GM19238 (cell line): ENCODE measurements at regions not wholly inside any gene's neighbourhood (a gene's known extent, or its start where the extent isn't known, plus 50 kb on each side); places are given as distances from the start of the nearest gene placed in this dataset.

Experiments
- DNase-seq: peaks from one replicate; pipeline ENCODE4 v3.0.0; 2011; ENCODE audit warnings: low spot score; ENCODE audit not compliant: insufficient read length

DNA sequence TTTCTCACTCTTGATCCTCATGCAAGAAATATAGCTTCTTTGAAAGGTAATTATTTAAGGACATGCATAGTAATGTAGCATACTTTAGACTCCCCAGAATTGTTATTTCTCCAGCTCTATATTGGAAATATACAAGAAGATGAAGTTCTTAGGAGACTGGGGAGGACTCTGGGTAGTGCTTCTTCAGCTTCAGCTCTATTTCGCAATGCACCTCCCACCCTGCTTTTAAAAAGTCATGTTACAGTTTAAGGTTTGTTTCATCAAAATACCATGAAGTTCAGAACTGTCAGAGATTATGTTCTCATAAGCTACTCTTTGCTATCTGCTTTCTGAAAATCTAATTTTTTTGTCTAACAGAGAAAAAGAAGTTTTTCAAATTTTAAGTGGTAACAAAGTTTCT lies 586.2 kb upstream of the ADGRL4 start:
- no peak for DNase-seq

DNA sequence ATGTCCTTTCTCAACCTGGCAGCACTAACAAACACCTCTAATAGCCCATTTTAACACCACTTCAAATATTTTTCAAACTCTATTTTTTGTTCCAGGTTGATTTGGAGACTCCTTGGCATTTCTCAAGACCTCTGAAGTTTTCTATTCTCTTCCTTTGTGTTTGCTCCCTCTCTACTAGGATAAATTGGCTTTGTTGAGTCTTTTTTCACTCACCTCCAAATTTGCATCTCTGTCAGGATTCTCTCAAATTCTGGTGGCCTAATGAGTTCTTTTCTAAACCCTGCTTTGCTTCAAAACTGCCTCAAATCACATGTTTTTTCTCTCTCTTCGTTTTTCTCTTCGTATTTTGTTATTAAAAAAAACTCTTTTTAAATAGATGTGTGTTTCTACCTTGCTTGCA lies 582.2 kb upstream of the ADGRL4 start:
- DNase-seq = no peak

DNA sequence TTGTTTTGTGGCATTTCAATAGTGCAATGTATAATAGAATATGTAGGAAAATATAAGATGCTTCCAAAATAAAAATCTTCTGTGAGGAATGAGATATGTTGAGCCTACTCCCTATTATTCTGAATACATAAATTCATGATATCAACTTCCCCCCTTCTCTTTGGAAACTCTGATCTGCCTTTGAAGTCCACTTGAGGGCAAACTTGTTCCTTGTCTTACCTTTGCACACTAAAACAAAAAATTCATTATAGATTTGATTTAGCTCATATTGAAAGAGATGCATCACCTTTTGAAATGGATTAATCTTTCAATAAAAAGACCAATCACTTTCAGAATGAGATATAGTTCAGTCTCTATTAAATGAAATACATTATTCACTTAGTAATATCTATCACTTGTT lies 580.7 kb upstream of the ADGRL4 start:
- DNase-seq = no peak

DNA sequence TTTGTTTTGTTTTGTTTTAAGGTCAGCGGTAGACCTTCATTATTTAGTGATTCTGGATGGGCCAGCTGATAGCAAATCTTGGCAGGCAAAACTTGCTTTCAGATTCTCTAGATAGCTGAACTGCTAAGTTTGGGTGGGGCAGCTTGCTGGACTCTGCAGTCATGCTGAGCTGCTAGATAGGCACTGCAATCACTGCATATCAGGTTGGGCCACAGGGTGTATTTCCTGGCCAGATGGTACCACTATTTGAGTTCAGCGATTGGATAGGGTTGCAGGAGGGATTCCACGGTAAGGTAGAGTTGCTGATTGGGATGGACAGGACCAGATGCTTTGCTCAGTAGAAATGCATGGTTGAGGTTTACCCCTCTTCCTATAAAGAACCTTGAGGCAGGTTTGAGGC lies 579.3 kb upstream of the ADGRL4 start:
- no peak for DNase-seq

DNA sequence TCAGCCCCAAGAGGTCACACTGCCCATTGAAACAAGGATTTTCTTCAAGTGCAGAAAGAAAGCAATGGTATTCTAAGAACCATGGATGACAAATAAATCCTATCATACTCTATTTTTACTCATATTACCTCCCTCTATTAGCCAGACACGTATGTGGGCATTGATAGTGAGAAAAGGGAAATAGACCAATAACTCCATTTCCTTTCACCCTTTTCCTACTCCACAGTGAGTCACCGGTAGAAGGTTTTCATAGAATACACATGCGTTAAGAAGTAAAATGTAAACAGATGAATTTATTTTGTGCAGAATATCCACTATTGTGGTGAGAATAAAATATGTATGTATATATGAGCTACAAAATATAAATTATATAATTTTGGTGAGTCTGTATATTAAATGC lies 568.9 kb upstream of the ADGRL4 start:
- no peak for DNase-seq

DNA sequence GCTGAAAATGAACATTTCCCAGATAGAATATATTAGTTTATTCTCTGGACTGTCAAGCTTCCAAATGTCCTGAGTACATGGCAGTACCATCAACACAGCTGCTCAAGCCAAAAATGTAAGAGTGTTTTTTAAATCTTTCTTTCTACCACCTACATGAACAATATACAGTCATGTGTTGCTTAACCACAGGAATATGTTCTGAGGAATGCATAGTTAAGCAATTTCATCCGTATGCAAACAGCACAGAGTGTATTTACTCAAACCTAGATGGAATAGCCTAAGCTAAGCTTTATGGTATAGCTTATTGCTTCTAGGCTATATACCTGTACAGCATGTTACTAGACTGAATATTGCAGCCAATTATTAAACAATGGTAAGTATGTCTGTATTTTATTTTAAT lies 561.9 kb upstream of the ADGRL4 start:
- DNase-seq = no peak

DNA sequence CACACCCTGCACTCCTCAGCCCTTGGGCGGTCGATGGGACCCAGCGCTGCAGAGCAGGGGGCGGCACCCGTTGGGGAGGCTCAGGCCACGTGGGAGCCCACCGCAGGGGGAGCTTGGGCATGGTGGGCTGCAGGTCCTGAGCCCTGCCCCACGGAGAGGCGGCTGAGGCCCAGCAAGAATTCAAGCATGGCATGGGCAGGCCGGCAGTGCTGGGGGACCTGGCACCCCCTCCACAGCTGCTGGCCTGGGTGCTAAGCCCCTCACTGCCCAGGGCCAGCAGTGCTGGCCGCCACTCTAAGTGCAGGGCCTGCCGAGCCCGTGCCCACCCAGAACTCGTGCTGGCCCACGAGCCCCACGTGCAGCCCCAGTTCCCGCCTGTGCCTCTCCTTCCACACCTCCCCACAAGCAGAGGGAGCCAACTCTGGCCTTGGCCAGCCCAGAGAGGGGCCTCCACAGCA lies 555.0 kb upstream of the ADGRL4 start:
- no peak for DNase-seq

DNA sequence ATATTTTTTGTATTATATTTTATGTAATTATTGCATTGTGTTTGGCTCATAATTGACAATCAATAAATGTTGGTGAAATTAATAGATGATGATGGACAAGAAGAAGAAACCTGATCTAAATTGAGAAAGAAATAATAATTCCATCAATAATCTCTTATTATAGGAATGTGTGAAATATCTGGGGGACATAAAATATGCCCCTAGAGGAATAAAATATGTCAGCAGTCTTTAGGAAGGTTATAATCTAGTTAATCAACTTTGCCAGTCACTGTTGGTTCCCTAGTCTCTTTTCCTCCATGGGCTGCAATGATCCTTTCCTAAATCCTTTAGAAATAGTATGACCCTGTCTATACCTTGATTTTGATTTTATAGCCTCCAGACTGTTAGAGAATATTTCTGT lies 549.7 kb upstream of the ADGRL4 start:
- DNase-seq = no peak

DNA sequence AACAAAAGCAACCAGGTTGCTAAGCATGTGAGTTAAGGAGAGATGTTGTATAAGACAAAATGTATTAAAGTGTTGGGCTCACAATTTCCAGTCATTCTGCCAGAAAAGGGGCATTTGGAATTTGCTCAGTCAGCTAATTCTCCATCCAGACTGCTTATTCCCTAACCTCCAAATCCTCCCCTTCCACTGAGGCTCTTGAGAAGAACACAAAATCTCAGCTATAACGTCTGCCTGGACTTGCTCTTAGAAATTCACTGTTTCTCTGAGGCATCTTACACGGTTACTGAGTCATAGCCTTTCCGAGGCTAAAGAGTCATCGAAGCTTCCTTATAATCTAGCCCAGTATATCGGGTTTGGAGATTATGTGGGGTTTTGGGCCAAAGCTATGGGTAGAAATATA lies 548.2 kb upstream of the ADGRL4 start:
- DNase-seq = no peak

DNA sequence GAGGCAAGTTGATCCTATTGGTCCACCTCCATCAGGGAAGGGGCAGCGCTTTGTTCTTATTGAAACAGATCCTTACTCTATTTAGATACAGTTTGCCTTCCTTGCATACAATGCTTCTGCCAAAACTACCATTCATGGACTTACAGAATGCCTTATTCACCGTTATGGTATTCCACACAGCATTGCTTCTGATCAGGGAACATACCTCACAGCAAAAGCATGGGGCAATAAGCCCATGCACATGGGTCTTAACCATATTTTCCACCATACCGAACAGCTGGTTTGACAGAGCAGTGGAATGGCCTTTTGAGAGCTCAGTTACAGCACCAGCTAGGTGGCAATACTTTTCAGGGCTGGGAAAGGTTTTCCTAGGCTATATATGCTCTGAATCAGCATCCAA lies 544.8 kb upstream of the ADGRL4 start:
- DNase-seq = no peak

DNA sequence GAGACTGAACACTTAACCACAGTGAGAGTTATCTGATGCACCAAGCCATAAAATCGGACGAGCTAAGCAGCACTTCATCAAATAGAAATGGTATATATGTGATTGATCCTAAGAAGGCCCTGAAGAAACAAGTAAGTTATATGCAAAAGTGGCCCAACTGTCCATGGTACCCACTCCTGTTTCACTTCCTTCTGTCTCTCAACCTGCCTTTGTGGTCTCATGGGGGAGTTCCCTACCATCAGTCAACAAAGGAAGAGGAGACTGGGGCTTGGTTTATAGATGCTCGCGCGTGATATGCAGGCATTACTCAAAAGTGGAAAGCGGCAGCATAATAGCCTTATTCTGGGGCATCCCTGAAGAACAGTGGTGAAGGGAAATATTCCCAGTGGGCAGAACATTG lies 543.9 kb upstream of the ADGRL4 start:
- DNase-seq = no peak

DNA sequence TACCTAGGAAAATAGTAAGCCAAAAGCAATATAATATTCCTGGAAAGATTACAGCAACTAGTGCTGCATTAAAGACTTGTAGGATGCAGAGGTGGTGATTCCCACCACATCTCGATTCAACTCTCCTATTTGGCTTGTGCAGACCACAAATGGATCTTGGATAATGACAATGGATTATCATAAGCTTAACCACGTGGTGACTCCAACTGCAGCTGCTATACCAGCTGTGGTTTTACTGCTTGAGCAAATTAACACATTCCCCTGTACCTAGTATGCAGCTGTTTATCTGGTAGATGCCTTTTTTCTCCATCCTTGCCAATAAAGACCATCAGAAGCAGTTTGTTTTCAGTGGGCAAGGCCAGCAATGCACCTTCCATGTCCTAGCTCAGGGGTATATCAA lies 542.7 kb upstream of the ADGRL4 start:
- no peak for DNase-seq

DNA sequence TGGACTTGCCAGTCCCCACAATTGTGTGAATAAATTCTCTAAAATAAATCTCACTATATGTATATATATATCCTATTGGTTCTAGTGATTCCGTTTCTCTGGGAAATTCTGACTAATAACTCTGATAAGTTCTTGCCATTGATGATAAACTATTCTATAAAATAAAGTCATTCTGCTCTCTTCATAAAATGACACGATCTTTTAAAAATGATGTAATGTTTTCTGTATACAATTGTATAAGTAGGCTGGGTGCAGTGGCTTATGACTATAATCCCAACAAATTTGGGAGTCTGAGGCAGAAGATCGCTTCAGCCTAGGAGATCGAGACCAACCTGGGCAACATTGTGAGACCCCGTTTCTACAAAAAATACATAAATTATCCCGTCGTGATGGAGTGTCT lies 541.0 kb upstream of the ADGRL4 start:
- DNase-seq = no peak

DNA sequence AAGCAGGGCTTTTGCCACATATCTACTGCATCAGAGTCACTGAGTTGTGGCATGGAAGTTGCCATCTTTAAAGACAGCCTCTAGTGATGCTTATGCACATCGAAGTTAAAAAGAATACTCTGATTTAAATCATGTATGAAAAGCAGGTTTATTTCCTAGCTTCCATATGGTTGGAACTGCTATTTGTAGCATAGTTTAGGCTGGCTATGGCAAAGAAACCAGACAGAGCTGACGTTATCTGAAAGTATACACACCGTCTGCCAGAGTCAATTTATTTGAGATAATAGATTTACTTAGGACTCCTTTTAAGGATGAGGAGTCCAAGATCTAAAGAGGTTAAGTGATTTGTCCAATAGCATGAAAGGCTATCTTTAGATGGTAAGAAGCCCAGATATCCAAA lies 536.9 kb upstream of the ADGRL4 start:
- DNase-seq = no peak

DNA sequence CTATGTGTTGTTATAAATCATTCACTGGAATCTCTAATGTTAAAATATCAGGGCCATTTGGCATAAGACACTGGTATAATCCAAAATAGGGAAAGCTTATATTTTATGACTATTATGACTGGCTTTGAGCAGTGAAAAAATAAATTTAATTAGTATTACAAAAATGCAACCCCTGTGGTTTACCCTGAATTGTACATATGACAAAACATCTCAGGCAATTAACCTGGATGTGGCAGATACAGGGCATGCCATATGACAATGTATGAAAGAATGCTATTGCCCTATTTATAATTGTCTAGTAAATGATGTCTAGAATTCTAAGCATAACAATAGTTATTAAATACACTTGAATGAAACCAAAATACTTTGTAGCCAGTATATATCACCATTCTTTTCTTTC lies 532.5 kb upstream of the ADGRL4 start:
- no peak for DNase-seq

DNA sequence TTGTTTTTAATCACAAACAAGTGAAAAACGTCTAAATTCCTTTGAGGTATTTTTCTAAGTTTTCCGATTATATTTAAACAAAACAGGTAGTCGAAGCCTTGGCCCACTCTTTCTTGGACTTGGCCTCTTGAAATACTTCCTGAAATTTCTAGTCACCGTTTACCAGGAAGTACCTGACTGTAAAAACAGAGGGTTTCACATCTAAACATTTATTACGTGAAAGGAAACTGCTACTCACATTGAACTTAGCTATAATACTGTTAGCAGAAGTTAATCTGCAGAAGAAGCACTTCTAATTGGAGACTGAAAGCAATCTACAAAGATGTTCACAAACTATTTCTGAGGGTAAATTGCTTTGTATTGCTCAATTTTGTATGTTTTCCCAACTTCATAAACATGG lies 526.0 kb upstream of the ADGRL4 start:
- DNase-seq = no peak

DNA sequence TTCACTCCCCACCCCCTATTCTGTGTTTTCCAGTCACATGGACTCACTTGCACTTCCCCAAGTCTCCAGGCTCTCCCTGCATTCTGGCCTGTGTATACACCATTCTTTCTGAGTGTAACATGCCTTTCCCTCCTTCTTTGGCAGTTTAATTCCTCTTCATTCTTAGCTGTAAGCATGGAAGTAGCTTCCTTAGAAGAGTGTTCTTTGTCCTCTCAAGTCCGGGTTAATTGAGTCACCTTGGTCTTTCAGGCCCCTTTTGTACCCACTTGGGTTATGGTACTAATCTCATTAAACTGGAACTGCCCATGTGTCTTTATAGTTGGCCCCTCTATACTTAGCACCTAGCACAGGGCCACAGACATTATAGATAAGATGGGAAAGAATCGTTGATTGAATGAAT lies 525.3 kb upstream of the ADGRL4 start:
- DNase-seq = no peak

DNA sequence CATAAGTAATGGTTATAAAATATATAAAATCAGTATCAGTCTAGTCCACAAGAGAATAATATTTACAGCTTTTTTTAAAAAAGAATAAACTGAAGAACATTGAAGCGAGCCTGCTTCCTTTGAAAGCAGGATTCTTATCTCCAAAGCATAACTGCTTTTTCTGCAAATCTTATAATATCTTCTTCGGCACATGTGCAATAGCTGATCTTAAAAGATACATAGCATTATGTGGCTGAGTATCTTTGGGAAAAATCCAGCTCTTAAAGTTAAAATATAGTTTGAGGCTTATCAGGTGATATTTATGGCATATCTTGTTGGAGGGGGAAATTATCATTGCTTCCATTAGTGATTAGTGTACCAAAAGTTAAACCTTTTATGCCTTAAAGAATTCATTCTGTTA lies 523.9 kb upstream of the ADGRL4 start:
- no peak for DNase-seq

DNA sequence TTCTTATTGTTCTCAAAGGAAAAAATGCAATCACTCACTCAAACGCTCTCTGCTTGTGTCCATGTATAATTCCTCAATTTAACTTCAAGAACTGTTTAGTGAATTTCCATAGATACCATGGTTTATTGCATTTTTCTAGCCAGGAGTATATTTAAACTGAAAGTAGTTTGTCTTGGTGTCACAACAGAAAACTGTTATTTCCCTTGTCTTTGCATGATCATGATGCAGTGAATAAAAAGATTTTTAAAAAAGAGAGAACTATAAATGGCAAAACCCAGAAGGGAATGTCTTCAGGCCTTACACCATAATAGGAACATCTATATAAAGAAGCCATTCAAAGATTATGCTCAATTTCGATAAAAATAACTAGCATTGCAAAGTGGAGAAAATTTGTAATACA lies 523.5 kb upstream of the ADGRL4 start:
- DNase-seq = no peak

DNA sequence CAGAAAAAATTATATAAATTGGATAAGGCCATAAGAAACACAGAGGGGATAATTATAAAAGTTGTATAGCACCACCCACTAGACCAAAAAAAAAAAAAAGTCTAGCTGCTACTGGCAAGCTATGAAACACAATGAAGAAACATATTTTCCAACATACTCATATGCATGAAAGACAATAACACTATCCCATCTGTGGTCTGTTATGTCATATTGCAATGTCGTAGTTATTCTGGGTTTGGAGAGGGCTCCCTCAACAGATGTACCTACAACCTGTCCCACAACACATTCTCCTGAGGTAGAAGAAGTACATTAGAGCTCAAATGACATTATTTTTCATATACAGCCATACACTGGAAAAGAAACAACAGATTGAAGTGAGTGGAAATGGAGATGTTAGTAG lies 517.6 kb upstream of the ADGRL4 start:
- DNase-seq = no peak

DNA sequence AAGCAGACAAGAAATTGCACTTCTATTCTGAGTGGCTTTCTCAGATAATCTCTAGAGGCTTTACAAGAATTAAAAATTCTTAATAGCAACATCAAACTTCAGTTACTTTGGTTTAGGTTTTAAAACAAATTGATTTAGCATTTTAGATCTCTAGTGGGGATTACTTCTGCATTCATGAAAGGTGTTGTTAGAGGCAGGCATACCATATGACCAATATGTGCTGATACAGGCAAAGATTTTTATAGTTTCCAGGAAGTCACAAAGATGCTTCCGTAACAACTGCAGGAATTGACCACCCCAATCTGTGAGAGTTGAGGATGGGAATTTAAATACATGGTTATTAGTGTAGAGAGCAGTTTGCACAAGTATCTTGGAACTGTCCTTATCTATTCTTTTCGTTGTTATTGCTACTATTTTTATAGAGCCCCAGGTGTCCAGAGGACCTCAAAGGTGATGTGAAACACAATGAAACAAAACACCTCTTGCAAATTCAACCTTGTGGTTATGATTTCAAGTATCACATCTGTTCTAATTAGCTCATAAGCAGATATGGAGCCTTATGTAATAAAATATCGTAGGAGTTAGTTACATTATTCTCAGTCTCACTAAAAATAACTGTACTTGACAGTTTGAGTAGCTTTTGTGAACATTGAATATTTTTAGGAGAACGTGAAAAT lies 512.7 kb upstream of the ADGRL4 start:
- no peak for DNase-seq

DNA sequence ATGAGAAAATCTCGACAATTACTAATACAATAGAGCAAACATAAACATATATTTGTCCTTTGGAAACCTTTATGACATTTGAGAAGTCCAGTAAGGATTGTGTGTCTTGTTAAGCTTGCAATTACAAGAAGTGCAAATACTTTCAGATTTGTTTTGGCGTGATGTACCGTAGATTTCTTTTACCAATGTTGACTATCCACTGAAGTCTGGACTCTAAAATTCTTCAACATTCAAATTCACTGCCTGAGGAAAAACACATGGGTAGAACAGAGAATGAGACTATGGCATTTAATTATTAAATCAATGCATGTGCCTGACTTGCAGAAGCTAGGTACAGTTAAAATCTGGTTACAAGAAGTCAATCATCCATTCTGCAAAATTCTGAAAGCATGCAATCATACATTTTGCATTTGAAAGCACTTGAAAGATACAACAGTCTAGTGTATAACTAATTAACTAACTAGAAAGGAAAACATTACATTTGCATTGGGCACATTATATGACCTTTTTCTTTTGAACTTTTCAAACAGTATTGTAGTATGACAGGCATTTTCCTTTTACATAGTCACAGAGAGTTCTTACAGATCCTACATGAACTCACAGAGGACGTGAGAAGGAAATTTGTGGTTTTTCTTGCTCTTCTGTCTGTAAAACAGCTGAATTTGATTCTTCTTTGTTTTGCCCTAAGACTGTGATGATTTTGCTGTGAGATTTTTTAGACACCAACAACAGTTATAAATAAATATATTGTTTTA lies 511.1 kb upstream of the ADGRL4 start:
- DNase-seq = no peak

DNA sequence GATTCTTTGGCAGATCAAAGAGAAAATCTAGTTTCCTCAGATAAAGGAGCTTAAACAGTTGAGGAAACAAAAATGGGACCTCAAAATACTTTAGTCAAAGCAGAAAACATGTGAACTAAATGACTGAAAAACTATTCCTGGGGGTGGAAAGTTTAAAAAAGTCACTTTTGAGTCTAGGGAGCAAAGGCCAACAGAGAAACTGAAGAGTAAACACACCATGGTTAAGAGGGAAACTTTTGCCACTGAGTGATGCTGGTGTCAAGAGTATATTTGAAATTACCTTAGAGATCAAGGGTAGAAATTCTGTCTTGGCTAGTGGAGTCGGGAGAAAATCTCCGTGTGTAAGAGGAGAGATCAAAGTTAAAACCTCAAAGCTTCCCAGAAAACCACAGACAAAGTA lies 501.2 kb upstream of the ADGRL4 start:
- no peak for DNase-seq
